ENCODE measurements at regions not wholly inside any gene's neighbourhood (a gene's known extent, or its start where the extent isn't known, plus 50 kb on each side); places are given as distances from the start of the nearest gene placed in this dataset.

- DNase-seq (ENCODE audit: low spot score): no peak
Measured at GRCh38 chr5:52498607-52499006, 289.1 kb upstream of the ITGA1 start.

GRCh38 chr5:52502460-52502999 lies 285.2 kb upstream of the ITGA1 start:
- DNase-seq (ENCODE audit: low spot score): no peak

DNA sequence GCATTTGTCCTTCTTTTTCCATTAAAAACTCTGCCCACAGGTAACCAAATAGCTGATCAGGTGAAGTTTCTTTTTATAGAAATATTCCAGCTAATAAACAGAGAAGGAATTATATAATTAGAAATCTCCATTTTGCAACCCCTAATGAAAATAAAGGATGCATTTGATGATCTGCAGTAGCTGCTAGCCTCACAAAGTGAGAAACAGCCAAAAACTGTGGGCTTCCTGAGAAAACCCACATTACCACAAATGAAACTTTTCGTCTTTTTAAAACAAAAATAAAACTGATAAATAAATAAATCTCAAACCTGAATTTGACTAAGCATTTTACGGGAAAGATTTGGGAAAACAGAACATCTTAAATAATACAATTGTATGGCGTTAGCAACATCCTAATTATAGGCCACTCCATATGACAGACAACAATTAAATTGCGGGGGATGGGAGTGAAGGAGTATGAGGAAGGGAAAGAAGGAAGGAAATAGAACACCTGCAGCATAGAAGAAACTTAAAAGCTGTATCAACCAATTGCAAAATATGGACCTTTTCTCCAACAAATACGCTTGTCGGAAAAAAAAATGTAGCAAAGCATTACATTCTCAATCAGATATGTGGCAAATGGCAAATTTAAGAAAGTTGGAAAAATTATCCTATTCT lies 283.0 kb upstream of the ITGA1 start:
- DNase-seq (ENCODE audit: low spot score): no peak

GRCh38 chr5:52517667-52518066 lies 270.0 kb upstream of the ITGA1 start:
- DNase-seq (ENCODE audit: low spot score): no peak

DNA sequence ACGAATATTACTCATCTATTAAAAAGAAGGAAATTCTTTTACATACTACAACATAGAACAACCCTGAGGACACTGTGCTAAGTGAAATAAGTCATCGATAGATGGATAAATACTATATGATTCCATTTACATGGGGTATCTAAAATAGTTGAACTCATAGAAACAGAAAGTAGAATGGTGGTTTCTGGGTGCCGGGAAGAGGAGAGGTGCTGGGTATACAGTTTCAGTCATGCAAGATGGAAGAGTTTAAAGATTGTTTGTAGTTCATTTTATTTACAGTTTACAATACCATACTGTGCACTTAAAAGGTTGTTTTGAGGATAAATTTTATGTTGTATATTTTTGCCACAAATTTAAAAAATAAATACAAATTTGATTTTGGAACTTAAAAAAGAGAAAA lies 267.5 kb upstream of the ITGA1 start:
- DNase-seq (ENCODE audit: low spot score): no peak

GRCh38 chr5:52521236-52521635 lies 266.5 kb upstream of the ITGA1 start:
- no peak for DNase-seq (ENCODE audit: low spot score)

DNA sequence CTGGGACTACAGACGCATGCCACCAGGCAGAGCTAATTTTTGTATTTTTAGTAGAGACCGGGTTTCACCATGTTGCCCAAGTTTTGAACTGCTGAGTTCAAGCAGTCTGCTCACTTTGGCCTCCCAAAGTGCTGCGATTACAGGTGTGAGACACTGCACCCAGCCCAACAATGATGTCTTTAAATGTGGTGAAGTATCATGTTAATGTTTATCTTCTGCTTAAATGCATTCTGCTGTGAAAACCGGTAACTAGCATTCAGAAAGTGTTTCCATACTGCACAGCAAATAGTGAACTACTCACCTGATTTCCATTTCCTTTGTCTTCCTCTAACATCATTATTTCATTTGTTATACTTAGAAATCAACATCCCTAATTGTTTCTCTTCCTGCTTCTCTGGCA lies 264.0 kb upstream of the ITGA1 start:
- no peak for DNase-seq (ENCODE audit: low spot score)

DNA sequence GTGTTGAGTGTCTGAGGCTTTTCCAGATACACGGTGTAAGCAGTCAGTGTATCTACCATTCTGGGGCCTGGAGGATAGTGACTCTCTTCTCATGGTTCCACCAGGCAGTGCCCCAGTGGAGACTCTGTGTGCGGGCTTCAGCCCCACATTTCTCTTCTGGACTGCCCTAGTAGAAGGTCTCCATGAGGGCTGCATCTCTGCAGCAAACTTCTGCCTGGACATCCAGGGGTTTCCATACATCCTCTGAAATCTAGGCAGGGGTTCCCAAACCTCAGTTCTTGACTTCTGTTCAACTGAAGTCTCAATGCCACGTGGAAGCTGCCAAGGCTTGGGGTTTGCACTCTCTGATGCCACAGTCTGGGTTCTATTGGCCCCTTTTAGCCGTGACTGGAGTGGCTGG lies 256.6 kb upstream of the ITGA1 start:
- DNase-seq (ENCODE audit: low spot score): no peak

GRCh38 chr5:52543594-52543993 lies 244.1 kb upstream of the ITGA1 start:
- DNase-seq (ENCODE audit: low spot score): no peak

- DNase-seq (ENCODE audit: low spot score): no peak
Measured at GRCh38 chr5:52544738-52545137, 243.0 kb upstream of the ITGA1 start.

- DNase-seq (ENCODE audit: low spot score): no peak
Measured at GRCh38 chr5:52554293-52554692, 233.4 kb upstream of the ITGA1 start.

DNA sequence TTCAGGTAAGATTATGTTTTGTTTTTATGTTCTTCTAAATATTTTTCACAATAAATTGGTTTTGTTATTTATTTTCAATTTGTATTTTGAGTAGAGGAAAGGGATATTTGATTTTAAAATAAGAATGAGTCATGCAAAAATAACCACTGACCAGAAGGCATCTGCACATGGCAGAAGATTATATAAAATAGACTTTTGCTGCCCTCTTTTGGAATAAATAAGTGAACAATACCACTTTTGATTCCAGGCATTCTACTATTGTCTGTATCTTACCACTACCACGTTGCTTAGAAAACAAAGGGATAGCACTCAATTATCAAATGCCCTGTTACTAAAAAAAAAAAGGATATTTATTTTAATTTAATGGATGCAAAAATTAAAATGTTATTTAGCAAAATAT lies 227.3 kb upstream of the ITGA1 start:
- no peak for DNase-seq (ENCODE audit: low spot score)

GRCh38 chr5:52562473-52562872 lies 225.2 kb upstream of the ITGA1 start:
- no peak for DNase-seq (ENCODE audit: low spot score)

- DNase-seq (ENCODE audit: low spot score): no peak
Measured at GRCh38 chr5:52564587-52564986, 223.1 kb upstream of the ITGA1 start.

DNA sequence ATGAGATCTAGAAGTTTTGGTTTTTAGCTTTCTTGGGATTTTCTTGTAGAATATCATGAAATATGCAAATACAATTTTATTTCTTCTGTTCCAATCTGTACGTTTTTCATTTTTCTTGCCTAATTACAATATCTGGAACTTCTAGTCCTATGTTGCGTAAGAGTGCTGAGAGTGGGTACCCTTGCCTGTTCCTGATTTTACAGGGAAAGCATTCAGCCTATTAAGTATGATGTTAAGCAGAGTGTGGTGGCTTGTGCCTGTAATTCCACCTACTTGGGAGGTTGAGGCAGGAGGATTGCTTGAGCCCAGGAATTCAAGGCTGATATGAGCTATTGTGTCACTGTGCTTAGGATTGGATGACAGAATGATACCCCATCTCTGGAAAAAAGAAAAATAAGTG lies 210.2 kb upstream of the ITGA1 start:
- DNase-seq (ENCODE audit: low spot score): no peak

- DNase-seq (ENCODE audit: low spot score): no peak
Measured at GRCh38 chr5:52579391-52579790, 208.3 kb upstream of the ITGA1 start.

DNA sequence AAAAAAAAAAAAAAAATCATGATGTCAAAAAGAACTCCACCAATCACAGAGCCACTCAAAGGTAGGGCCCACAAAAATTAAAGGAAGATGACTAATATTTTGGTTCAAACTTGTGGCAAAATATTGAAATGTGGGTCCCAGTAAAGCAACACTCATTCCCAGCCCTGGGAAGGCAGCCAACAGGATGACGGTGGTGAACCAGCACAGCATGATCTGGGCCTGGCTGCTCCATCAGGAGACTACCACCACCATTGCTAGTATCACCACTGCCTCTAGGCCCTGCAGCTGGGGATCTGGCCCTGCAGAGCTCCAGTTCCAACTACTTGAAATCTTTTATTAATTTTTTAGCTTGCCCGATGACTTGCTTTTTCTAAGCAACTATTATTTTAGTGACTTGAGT lies 206.8 kb upstream of the ITGA1 start:
- DNase-seq (ENCODE audit: low spot score): peak; percentile 6

DNA sequence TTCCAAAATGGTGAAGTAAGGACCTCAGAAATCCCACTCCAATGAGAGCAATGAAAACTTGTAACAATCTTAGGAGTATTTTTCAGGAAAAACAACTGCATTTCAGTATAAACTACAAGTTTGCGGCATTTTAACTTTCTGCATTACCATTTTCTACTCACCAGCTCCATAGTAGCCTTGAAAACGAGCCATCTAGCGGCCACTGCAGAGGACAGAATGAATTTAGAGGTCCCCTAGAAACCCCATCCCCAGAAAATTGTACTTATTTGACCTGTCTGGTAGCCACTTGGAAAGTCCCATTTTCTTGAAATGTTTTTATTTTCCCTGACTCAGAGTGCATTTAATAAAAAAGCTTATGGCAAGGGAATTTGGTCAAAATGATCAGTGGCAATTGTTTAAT lies 205.4 kb upstream of the ITGA1 start:
- DNase-seq (ENCODE audit: low spot score): no peak

- DNase-seq (ENCODE audit: low spot score): no peak
Measured at GRCh38 chr5:52587131-52587530, 200.6 kb upstream of the ITGA1 start.

- no peak for DNase-seq (ENCODE audit: low spot score)
Measured at GRCh38 chr5:52597625-52598024, 190.1 kb upstream of the ITGA1 start.

DNA sequence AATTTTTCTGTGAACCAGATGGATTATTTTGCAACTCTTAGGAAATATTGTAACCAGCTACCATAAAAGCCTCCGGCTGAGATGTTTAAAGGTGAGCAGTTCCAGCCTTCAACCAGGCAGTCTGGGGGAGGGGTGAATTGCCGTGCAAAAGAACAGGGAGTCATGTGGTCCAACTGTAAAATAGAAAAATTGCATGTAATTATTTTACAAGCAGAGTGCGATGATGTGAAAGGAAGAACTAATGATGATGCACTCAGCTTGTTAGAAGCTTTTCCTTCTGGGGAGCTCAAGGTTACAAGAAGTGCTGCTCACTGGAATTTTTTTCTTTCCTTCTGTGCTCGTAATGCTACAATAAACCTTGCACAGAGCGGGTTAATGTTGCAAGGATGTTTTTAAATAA lies 188.7 kb upstream of the ITGA1 start:
- no peak for DNase-seq (ENCODE audit: low spot score)

- DNase-seq (ENCODE audit: low spot score): no peak
Measured at GRCh38 chr5:52603778-52604554, 183.8 kb upstream of the ITGA1 start.
